ENCODE measurements at regions not wholly inside any gene's neighbourhood (a gene's known extent, or its start where the extent isn't known, plus 50 kb on each side); places are given as distances from the start of the nearest gene placed in this dataset.

DNA sequence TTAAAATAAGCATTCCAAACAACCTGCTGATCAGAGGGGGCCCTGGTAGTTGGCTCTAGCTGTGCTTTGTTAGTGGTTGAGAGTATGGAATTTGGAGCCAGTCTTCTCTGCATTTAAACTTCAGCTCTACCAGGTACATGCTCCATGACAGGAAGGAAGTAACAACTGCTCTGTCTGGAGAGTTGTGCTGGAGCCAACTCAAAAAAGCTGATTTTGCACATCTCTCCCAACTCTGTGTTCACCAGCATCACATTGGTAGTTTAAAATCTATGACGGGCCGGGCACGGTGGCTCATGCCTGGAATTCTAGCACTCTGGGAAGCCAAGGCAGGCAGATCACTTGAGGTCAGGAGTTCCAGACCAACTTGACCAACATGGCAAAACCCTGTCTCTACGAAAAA lies 68.8 kb upstream of the BMP2 start:
- TF ChIP-seq ZNF282 (IDR thresholded peaks at IDR 0.05; ENCODE audit: partially characterized antibody) (no peak), HES4 (CRISPR knock-in tag; IDR thresholded peaks at IDR 0.05; ENCODE audit: borderline replicate concordance) (no peak), JUN (CRISPR knock-in tag; IDR thresholded peaks at IDR 0.05) (no peak)
- TF ChIP-seq, protein P1, sequence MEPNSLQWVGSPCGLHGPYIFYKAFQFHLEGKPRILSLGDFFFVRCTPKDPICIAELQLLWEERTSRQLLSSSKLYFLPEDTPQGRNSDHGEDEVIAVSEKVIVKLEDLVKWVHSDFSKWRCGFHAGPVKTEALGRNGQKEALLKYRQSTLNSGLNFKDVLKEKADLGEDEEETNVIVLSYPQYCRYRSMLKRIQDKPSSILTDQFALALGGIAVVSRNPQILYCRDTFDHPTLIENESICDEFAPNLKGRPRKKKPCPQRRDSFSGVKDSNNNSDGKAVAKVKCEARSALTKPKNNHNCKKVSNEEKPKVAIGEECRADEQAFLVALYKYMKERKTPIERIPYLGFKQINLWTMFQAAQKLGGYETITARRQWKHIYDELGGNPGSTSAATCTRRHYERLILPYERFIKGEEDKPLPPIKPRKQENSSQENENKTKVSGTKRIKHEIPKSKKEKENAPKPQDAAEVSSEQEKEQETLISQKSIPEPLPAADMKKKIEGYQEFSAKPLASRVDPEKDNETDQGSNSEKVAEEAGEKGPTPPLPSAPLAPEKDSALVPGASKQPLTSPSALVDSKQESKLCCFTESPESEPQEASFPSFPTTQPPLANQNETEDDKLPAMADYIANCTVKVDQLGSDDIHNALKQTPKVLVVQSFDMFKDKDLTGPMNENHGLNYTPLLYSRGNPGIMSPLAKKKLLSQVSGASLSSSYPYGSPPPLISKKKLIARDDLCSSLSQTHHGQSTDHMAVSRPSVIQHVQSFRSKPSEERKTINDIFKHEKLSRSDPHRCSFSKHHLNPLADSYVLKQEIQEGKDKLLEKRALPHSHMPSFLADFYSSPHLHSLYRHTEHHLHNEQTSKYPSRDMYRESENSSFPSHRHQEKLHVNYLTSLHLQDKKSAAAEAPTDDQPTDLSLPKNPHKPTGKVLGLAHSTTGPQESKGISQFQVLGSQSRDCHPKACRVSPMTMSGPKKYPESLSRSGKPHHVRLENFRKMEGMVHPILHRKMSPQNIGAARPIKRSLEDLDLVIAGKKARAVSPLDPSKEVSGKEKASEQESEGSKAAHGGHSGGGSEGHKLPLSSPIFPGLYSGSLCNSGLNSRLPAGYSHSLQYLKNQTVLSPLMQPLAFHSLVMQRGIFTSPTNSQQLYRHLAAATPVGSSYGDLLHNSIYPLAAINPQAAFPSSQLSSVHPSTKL (CRISPR knock-in tag; IDR thresholded peaks at IDR 0.05), result no peak
- TF ChIP-seq, protein P2, sequence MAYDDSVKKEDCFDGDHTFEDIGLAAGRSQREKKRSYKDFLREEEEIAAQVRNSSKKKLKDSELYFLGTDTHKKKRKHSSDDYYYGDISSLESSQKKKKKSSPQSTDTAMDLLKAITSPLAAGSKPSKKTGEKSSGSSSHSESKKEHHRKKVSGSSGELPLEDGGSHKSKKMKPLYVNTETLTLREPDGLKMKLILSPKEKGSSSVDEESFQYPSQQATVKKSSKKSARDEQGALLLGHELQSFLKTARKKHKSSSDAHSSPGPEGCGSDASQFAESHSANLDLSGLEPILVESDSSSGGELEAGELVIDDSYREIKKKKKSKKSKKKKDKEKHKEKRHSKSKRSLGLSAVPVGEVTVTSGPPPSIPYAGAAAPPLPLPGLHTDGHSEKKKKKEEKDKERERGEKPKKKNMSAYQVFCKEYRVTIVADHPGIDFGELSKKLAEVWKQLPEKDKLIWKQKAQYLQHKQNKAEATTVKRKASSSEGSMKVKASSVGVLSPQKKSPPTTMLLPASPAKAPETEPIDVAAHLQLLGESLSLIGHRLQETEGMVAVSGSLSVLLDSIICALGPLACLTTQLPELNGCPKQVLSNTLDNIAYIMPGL (CRISPR knock-in tag; IDR thresholded peaks at IDR 0.05; ENCODE audit: borderline replicate concordance in 1 of 2, low read depth in 1 of 2), result no peak
- TF ChIP-seq, protein P3, sequence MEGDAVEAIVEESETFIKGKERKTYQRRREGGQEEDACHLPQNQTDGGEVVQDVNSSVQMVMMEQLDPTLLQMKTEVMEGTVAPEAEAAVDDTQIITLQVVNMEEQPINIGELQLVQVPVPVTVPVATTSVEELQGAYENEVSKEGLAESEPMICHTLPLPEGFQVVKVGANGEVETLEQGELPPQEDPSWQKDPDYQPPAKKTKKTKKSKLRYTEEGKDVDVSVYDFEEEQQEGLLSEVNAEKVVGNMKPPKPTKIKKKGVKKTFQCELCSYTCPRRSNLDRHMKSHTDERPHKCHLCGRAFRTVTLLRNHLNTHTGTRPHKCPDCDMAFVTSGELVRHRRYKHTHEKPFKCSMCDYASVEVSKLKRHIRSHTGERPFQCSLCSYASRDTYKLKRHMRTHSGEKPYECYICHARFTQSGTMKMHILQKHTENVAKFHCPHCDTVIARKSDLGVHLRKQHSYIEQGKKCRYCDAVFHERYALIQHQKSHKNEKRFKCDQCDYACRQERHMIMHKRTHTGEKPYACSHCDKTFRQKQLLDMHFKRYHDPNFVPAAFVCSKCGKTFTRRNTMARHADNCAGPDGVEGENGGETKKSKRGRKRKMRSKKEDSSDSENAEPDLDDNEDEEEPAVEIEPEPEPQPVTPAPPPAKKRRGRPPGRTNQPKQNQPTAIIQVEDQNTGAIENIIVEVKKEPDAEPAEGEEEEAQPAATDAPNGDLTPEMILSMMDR (CRISPR knock-in tag; IDR thresholded peaks at IDR 0.05), result no peak
